H1 (cell line): ENCODE measurements at regions not wholly inside any gene's neighbourhood (a gene's known extent, or its start where the extent isn't known, plus 50 kb on each side); places are given as distances from the start of the nearest gene placed in this dataset.

ENCODE experiments used
- CTCF ChIA-PET: fragments of 300-600 bp; sonication (Branson Sonifier 250); formaldehyde crosslinking; loops from one replicate; lab custom pipeline; 2021; ENCODE audit not compliant: partially characterized antibody; lab: Charles Lee
- POLR2A ChIA-PET: fragments of 300-600 bp; sonication (Branson Sonifier 250); formaldehyde crosslinking; loops from one replicate; lab custom pipeline; 2021; ENCODE audit warnings: inconsistent platforms; ENCODE audit not compliant: partially characterized antibody; lab: Charles Lee
- DNase-seq, 2 experiments: peaks; one replicate each; pipeline versions ENCODE4 v3.0.0 to v3.0.0-alpha.2; 2010 to 2022; ENCODE audit warnings: low spot score in 2 of 2, low read depth in 1 of 2, mixed read lengths in 1 of 2
- FAIRE-seq: peaks from 2 replicates; lab custom pipeline; 2011; peaks lifted over from hg19 to GRCh38; lab: Jason Lieb, UNC
- H2AFZ ChIP-seq: 2 replicates; pipeline ENCODE4 v1.8.1; 2012; ENCODE audit warnings: low read length, inconsistent platforms
- H2AK5ac ChIP-seq: 2 replicates; pipeline ENCODE4 v1.6.1; 2013; ENCODE audit warnings: low read depth, low read length
- H2BK120ac ChIP-seq: replicated peaks from 2 replicates; pipeline ENCODE3; 2013; ENCODE audit warnings: low read depth, low read length, inconsistent platforms
- H2BK12ac ChIP-seq: 2 replicates; pipeline ENCODE4 v1.6.1; 2013; ENCODE audit warnings: low read depth, low read length
- H2BK15ac ChIP-seq: 2 replicates; pipeline ENCODE4 v1.6.1; 2013; ENCODE audit warnings: low read length
- H2BK20ac ChIP-seq: 2 replicates; pipeline ENCODE4 v1.6.1; 2013; ENCODE audit warnings: low read length
- H2BK5ac ChIP-seq: 2 replicates; pipeline ENCODE4 v1.6.1; 2013; ENCODE audit warnings: low read depth, low read length
- H3K14ac ChIP-seq: 2 replicates; pipeline ENCODE4 v1.6.1; 2013; ENCODE audit warnings: inconsistent platforms; ENCODE audit not compliant: insufficient read length
- H3K18ac ChIP-seq: 2 replicates; pipeline ENCODE4 v1.6.1; 2013; ENCODE audit warnings: low read length; ENCODE audit errors: extremely low read depth
- H3K23ac ChIP-seq: 2 replicates; pipeline ENCODE4 v1.6.1; 2013; ENCODE audit warnings: inconsistent platforms; ENCODE audit not compliant: insufficient read length
- H3K23me2 ChIP-seq: 2 replicates; pipeline ENCODE4 v1.6.1; 2013; ENCODE audit warnings: low read depth, low read length
- H3K27ac ChIP-seq: 2 replicates; pipeline ENCODE4 v1.6.1; 2011; ENCODE audit warnings: low read depth, low read length, inconsistent platforms
- H3K27me3 ChIP-seq, 4 experiments: replicated peaks in 1 of 4; 1 replicate in 1 of 4; 2 replicates in 3 of 4; pipeline versions ENCODE4 v1.6.1 to v1.8.1; 2011 to 2013; ENCODE audit warnings: low read length in 3 of 4, mild to moderate bottlenecking in 3 of 4, inconsistent platforms in 2 of 4, mixed read lengths in 2 of 4, moderate library complexity in 1 of 4; ENCODE audit not compliant: control insufficient read depth in 3 of 4, insufficient read depth in 3 of 4; ENCODE audit errors: extremely low read depth in 1 of 4
- H3K36me3 ChIP-seq, 4 experiments: 2 replicates each; pipeline versions ENCODE4 v1.6.1 to v1.8.1; 2011 to 2013; ENCODE audit warnings: mild to moderate bottlenecking in 4 of 4, low read length in 3 of 4, moderate library complexity in 2 of 4, control low read depth in 1 of 4, inconsistent platforms in 1 of 4; ENCODE audit not compliant: insufficient read depth in 4 of 4, control insufficient read depth in 2 of 4
- H3K4ac ChIP-seq: replicated peaks from 2 replicates; pipeline ENCODE3; 2013; ENCODE audit warnings: low read length, low read depth, mixed read lengths, inconsistent platforms; ENCODE audit not compliant: insufficient read length
- H3K4me1 ChIP-seq, 4 experiments: replicated peaks in 1 of 4; 1 replicate in 1 of 4; 2 replicates in 3 of 4; pipeline versions ENCODE4 v1.6.1 to v1.8.1; 2011 to 2013; ENCODE audit warnings: low read length in 3 of 4, inconsistent platforms in 2 of 4, mixed read lengths in 1 of 4; ENCODE audit not compliant: insufficient read depth in 4 of 4, control insufficient read depth in 3 of 4
- H3K4me2 ChIP-seq, 2 experiments: 2 replicates each; pipeline versions ENCODE4 v1.6.1 to v1.8.1; 2011 to 2013; ENCODE audit warnings: low read depth in 2 of 2, low read length in 2 of 2, control low read depth in 1 of 2, inconsistent platforms in 1 of 2, mild to moderate bottlenecking in 1 of 2; ENCODE audit not compliant: insufficient read depth in 1 of 2
- H3K4me3 ChIP-seq, 4 experiments: fragments of 200-600, 300-600 bp in 1 of 4; sonication (generic), shearing (Covaris generic), sonication (Bioruptor Twin) in 1 of 4; 2 replicates each; pipeline versions ENCODE4 v1.5.1 to v1.8.1; 2011 to 2016; ENCODE audit warnings: low read length in 4 of 4, low read depth in 3 of 4, control low read depth in 2 of 4, inconsistent platforms in 2 of 4, mild to moderate bottlenecking in 2 of 4, mixed read lengths in 1 of 4, moderate library complexity in 1 of 4; ENCODE audit not compliant: insufficient read depth in 2 of 4; ENCODE audit errors: extremely low read depth in 1 of 4
- H3K56ac ChIP-seq: replicated peaks from 2 replicates; pipeline ENCODE3; 2013; ENCODE audit warnings: low read depth, mild to moderate bottlenecking, mixed read lengths, low read length, inconsistent platforms; ENCODE audit not compliant: insufficient read length
- H3K79me1 ChIP-seq: 2 replicates; pipeline ENCODE4 v1.6.1; 2013; ENCODE audit warnings: low read depth, low read length, control low read depth
- H3K79me2 ChIP-seq, 2 experiments: 2 replicates each; pipeline versions ENCODE4 v1.6.1 to v1.8.1; 2012 to 2013; ENCODE audit warnings: low read length in 2 of 2, mild to moderate bottlenecking in 2 of 2, inconsistent platforms in 1 of 2; ENCODE audit not compliant: insufficient read depth in 2 of 2, control insufficient read depth in 1 of 2
- H3K9ac ChIP-seq, 4 experiments: replicated peaks in 1 of 4; 1 replicate in 1 of 4; 2 replicates in 3 of 4; pipeline versions ENCODE4 v1.6.1 to v1.8.1; 2011 to 2013; ENCODE audit warnings: low read depth in 3 of 4, low read length in 3 of 4, control low read depth in 2 of 4, mild to moderate bottlenecking in 2 of 4, moderate library complexity in 2 of 4, inconsistent platforms in 1 of 4; ENCODE audit errors: extremely low read depth in 1 of 4
- H3K9me3 ChIP-seq, 2 experiments: 2 replicates each; pipeline versions ENCODE4 v1.6.1 to v1.8.1; 2012 to 2013; ENCODE audit warnings: mild to moderate bottlenecking in 2 of 2, moderate library complexity in 2 of 2, control low read depth in 1 of 2, inconsistent platforms in 1 of 2, low read depth in 1 of 2, low read length in 1 of 2, mixed read lengths in 1 of 2; ENCODE audit not compliant: insufficient read depth in 2 of 2
- H4K20me1 ChIP-seq, 2 experiments: replicated peaks in 1 of 2; 2 replicates each; pipeline versions ENCODE3 to v1.8.1; 2011 to 2013; ENCODE audit warnings: inconsistent platforms in 2 of 2, low read length in 2 of 2, mild to moderate bottlenecking in 1 of 2; ENCODE audit not compliant: insufficient read depth in 2 of 2, control insufficient read depth in 1 of 2
- H4K5ac ChIP-seq: 2 replicates; pipeline ENCODE4 v1.6.1; 2013; ENCODE audit warnings: low read length, low read depth, mixed read lengths, inconsistent platforms; ENCODE audit not compliant: insufficient read length
- H4K8ac ChIP-seq: 2 replicates; pipeline ENCODE4 v1.8.0; 2013; ENCODE audit warnings: mild to moderate bottlenecking, moderate library complexity, low read length, inconsistent platforms; ENCODE audit not compliant: insufficient read depth; ENCODE audit errors: extremely low read depth
- H4K91ac ChIP-seq: replicated peaks from 2 replicates; pipeline ENCODE3; 2013; ENCODE audit warnings: low read length, mixed read lengths, inconsistent platforms; ENCODE audit not compliant: insufficient read length
- CTCF ChIP-seq, 3 experiments: IDR thresholded peaks; 1 replicate in 2 of 3; 2 replicates in 1 of 3; pipeline versions ENCODE4 v1.5.1 to v1.6.1; 2011; ENCODE audit warnings: low read length in 3 of 3, mild to moderate bottlenecking in 3 of 3, inconsistent platforms in 2 of 3, low read depth in 1 of 3, moderate library complexity in 1 of 3; ENCODE audit not compliant: insufficient read depth in 1 of 3; ENCODE audit errors: control extremely low read depth in 1 of 3
- RAD21 ChIP-seq, 2 experiments: IDR thresholded peaks in 1 of 2; conservative IDR thresholded peaks in 1 of 2; 2 replicates each; pipeline ENCODE4 v1.6.1; 2011; ENCODE audit warnings: low read depth in 2 of 2, low read length in 2 of 2, improper control_type of control experiment in 1 of 2, inconsistent platforms in 1 of 2, mild to moderate bottlenecking in 1 of 2, moderate library complexity in 1 of 2
- SP4 ChIP-seq: IDR thresholded peaks from 2 replicates; pipeline ENCODE4 v1.6.1; 2012; ENCODE audit warnings: low read length, inconsistent platforms

- Histone ChIP-seq H2BK12ac (no peak overlapping the region), H3K14ac (no peak overlapping the region), H3K4ac (no peak overlapping the region), H3K9me3 (no peaks in the 10 kb centered on the region), H3K79me2 (no peaks in the 10 kb centered on the region), H2AFZ (no peak overlapping the region), H3K56ac (no peak overlapping the region), H3K23ac (no peak overlapping the region), H3K4me3 (no peak overlapping the region), H2BK20ac (no peak overlapping the region), H2AK5ac (no peak overlapping the region), H2BK120ac (no peak overlapping the region), H2BK5ac (no peak overlapping the region), H3K36me3 (no peaks in the 10 kb centered on the region), H3K4me2 (no peak overlapping the region), H3K4me1 (peaks cover 2 to 5% (median 5%) of the 10 kb centered on the region in 4 experiments; a peak in 5 of 7 replicates), H4K8ac (no peak overlapping the region), H3K27me3 (no peaks in the 10 kb centered on the region), H3K23me2 (no peaks in the 10 kb centered on the region), H2BK15ac (no peak overlapping the region), H4K20me1 (no peaks in the 10 kb centered on the region), H3K9ac (no peak overlapping the region; a peak in 1 of 7 replicates), H3K79me1 (no peaks in the 10 kb centered on the region), H4K91ac (no peak overlapping the region), H4K5ac (no peak overlapping the region), H3K18ac (peak overlapping the region; percentile 62; the same call in 1 of the 2 replicates), H3K27ac (no peak overlapping the region)
- POLR2A ChIA-PET = interaction anchor here (0.8 kb wide), 1 partner anchor 12 kb away, joined by 3 read pairs; no protein-coding TSS in a partner anchor
- peak in 2 of 3 experiments; percentile 27 to 34; a peak in 2 of 4 replicates for TF ChIP-seq CTCF (IDR thresholded peaks at IDR 0.05; ENCODE audit: control extremely low read depth in 1 of 3, insufficient read depth in 1 of 3, low read depth in 1 of 3, low read length in 3 of 3)
- no peak for TF ChIP-seq SP4
- peak; percentile 46 to 61; a peak in 3 of 4 replicates for TF ChIP-seq RAD21 (IDR thresholded peaks at IDR 0.05 in 1 of 2, conservative IDR thresholded peaks at IDR 0.05 in 1 of 2; ENCODE audit: low read depth in 2 of 2, low read length in 2 of 2)
- CTCF ChIA-PET = interaction anchor here (0.6 to 3.5 kb wide), 17 partner anchors 9 to 648 kb away, joined by 3 to 10 read pairs (median 5); no protein-coding TSS in a partner anchor
- FAIRE-seq (no peak), DNase-seq (no peak)
These were observed 216.6 kb downstream of the HNMT start for GRCh38 chr2:138180692-138181386.
